Gastroesophageal sphincter (tissue), 4 donors: ENCODE measurements at regions not wholly inside any gene's neighbourhood (a gene's known extent, or its start where the extent isn't known, plus 50 kb on each side); places are given as distances from the start of the nearest gene placed in this dataset.

ENCODE experiments used
- ATAC-seq: fragments of 150-250 bp; one replicate; pipeline ENCODE4 v1.9.1; 2016; ENCODE audit warnings: mild to moderate bottlenecking, moderate library complexity
- H3K27ac ChIP-seq, 4 donors: fragments of 200-600 bp; sonication (generic) in 3 of 4; 1 replicate in 3 of 4; 2 replicates in 1 of 4; pipeline ENCODE4 v1.5.1; 2016 to 2019
- H3K27me3 ChIP-seq: fragments of 200-600 bp; sonication (generic); one replicate; pipeline ENCODE4 v1.5.1; 2019
- H3K36me3 ChIP-seq, 2 donors: fragments of 200-600 bp; sonication (generic); one replicate each; pipeline ENCODE4 v1.5.1; 2019; ENCODE audit warnings: control low read depth in 1 of 2
- H3K4me1 ChIP-seq, 3 donors: fragments of 200-600 bp; sonication (generic); 1 replicate in 2 of 3; 2 replicates in 1 of 3; pipeline ENCODE4 v1.5.1; 2016 to 2019; ENCODE audit warnings: control low read depth in 2 of 3
- H3K4me3 ChIP-seq, 2 donors: fragments of 200-600 bp; sonication (generic); one replicate each; pipeline ENCODE4 v1.5.1; 2019; ENCODE audit warnings: mild to moderate bottlenecking in 1 of 2, moderate library complexity in 1 of 2
- H3K9me3 ChIP-seq, 3 donors: fragments of 200-600 bp; sonication (generic); one replicate each; pipeline ENCODE4 v1.5.1; 2017 to 2019; ENCODE audit warnings: control low read depth in 2 of 3
- EP300 ChIP-seq: sonication (generic); formaldehyde crosslinking; IDR thresholded peaks from one replicate; pipeline ENCODE4 v1.6.1; 2017; ENCODE audit warnings: antibody characterized with exemption, mild to moderate bottlenecking
- POLR2A ChIP-seq, 2 donors: fragments of 450-650 bp; IDR thresholded peaks; one replicate each; pipeline ENCODE4 v1.6.1; 2017; ENCODE audit warnings: antibody characterized with exemption in 2 of 2, mild to moderate bottlenecking in 2 of 2, moderate library complexity in 1 of 2
- POLR2AphosphoS5 ChIP-seq: sonication (generic); formaldehyde crosslinking; IDR thresholded peaks from one replicate; pipeline ENCODE4 v1.6.1; 2017; ENCODE audit warnings: antibody characterized with exemption
- WGBS, 2 donors: methylation state at CpG; one replicate each; pipeline ENCODE4 v1.1.5; 2018; ENCODE audit warnings: low coverage in 1 of 2; 5-methylcytosine and 5-hydroxymethylcytosine counted together
- TF ChIP-seq, protein P1 (sequence below), 4 experiments: fragments of 200-600 bp in 2 of 4; fragments of 450-650 bp in 2 of 4; sonication (generic) in 1 of 4; IDR thresholded peaks; one replicate each; pipeline ENCODE4 v1.5.1; 2017 to 2019; ENCODE audit warnings: antibody characterized with exemption in 4 of 4, mild to moderate bottlenecking in 2 of 4, moderate library complexity in 2 of 4

DNA sequence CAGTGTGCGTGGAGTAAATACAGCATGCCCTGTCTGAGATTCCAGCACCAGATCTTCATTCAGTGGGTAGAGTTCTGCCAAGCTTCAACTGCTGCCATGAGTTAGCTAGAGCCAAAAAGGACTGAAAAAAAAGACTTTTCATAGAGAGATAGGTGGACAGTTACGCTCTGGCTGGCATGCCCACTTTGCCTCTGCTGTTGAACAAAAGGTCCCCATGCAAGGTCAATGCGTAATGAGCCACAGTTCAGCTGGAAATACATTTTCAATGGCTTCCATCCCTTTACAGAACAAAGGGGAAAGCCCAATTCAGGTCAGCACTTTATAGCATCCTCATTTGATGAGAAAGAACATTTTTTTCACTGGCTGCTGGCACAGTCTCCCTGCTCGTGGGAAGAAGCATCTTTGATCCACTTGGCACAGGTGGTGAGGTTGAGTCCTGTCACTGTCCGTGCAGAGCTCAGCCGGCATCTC is 86.9 kb upstream of the ERCC6L2 start:
- Histone ChIP-seq H3K9me3 (no peaks in the 10 kb centered on the region), H3K4me1 (peaks cover 0 to under 1% (median 0%) of the 10 kb centered on the region in 3 donors), H3K4me3 (no peak overlapping the region), H3K27me3 (no peaks in the 10 kb centered on the region), H3K27ac (no peak overlapping the region), H3K36me3 (no peaks in the 10 kb centered on the region)
- no peak for ATAC-seq
- TF ChIP-seq POLR2AphosphoS5 (no peak), EP300 (no peak), POLR2A (IDR thresholded peaks at IDR 0.05) (no peak)
- TF ChIP-seq, protein P1, sequence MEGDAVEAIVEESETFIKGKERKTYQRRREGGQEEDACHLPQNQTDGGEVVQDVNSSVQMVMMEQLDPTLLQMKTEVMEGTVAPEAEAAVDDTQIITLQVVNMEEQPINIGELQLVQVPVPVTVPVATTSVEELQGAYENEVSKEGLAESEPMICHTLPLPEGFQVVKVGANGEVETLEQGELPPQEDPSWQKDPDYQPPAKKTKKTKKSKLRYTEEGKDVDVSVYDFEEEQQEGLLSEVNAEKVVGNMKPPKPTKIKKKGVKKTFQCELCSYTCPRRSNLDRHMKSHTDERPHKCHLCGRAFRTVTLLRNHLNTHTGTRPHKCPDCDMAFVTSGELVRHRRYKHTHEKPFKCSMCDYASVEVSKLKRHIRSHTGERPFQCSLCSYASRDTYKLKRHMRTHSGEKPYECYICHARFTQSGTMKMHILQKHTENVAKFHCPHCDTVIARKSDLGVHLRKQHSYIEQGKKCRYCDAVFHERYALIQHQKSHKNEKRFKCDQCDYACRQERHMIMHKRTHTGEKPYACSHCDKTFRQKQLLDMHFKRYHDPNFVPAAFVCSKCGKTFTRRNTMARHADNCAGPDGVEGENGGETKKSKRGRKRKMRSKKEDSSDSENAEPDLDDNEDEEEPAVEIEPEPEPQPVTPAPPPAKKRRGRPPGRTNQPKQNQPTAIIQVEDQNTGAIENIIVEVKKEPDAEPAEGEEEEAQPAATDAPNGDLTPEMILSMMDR (IDR thresholded peaks at IDR 0.05) = no peak
- WGBS, 2 donors = 52 to 61% methylated on average over 5 of the region's 6 CpGs

DNA sequence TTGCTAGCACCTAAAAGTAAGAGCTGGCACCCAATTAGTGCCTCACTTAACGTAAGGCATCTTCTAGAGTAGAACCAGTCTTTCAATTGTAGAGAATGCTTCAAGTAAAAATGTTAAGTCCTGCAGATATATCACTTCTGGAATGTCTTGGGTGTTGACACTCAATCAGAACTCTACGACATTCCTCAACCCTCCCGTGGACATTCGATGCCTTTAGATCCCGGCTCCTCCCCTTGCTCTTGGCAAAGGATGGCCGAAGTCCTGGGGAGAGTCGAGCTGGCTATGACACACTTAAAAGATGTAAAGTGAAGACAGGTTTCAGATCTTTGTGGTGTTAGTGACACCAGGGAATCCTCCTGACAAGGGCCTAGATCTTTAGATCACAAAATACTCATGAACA is 87.5 kb upstream of the ERCC6L2 start:
- H3K27ac ChIP-seq = no peak overlapping the region
- no peaks in the 10 kb centered on the region for H3K36me3 ChIP-seq
- ATAC-seq = no peak
- TF ChIP-seq POLR2A (IDR thresholded peaks at IDR 0.05) = no peak
- H3K9me3 ChIP-seq = no peaks in the 10 kb centered on the region
- no peaks in the 10 kb centered on the region for H3K27me3 ChIP-seq
- H3K4me1 ChIP-seq = no peaks in the 10 kb centered on the region
- no peak overlapping the region for H3K4me3 ChIP-seq
- WGBS, 2 donors = 86% methylated on average over 5 of the region's 7 CpGs; no CpG with 5 or more reads in 1 of the 2 donors

DNA sequence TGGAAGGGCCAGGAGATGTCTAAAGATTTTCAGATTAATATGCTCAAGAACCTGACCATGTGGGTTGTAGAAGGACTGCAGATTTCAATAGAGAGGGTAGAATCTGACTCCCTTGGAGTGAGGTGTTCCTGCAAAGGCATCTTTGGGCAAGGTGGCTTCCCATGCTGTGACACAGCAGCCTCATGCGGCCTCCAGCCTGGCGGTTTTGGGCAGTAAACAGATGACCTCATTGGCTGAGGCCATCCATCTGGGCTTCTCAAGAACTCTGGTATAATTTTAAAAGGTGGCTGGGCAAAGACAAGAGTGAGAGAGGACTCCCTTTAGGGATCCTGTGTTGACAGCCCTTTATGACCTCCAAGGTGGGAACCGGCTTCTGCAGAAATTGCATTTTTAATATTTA is 90.3 kb upstream of the ERCC6L2 start:
- Histone ChIP-seq H3K4me1 (no peaks in the 10 kb centered on the region), H3K9me3 (no peaks in the 10 kb centered on the region), H3K27me3 (no peaks in the 10 kb centered on the region), H3K27ac (no peak overlapping the region), H3K4me3 (no peak overlapping the region), H3K36me3 (no peaks in the 10 kb centered on the region)
- TF ChIP-seq POLR2AphosphoS5 = no peak
- TF ChIP-seq EP300 = no peak
- TF ChIP-seq POLR2A (IDR thresholded peaks at IDR 0.05) = no peak
- TF ChIP-seq, protein P1 (IDR thresholded peaks at IDR 0.05) = no peak
- ATAC-seq = no peak
- WGBS, 2 donors = 89% methylated on average over 3 of the region's 3 CpGs; no CpG with 5 or more reads in 1 of the 2 donors

DNA sequence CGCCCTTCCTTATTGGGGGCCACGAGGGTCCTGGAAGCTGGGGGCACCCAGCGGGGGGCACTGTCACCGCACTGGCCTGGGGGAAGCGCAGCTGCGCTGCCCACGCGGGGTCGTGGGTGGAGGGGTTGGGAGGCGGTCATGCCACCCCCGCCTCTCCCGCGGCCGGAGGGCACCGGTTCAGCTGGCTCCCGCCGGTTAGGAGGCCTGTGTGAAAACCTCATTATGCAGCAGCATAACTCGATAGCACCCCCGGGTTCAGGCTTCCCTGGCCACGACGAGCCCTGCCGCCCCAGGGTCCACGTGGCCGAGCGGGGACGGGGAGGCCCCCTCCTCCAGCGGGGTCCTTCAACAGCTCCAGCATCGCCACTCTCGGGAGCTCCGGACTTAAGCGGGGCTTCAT is 91.2 kb upstream of the ERCC6L2 start:
- Histone ChIP-seq H3K9me3 (no peaks in the 10 kb centered on the region), H3K27ac (no peak overlapping the region), H3K4me3 (no peak overlapping the region), H3K36me3 (no peaks in the 10 kb centered on the region), H3K27me3 (no peaks in the 10 kb centered on the region), H3K4me1 (no peaks in the 10 kb centered on the region)
- TF ChIP-seq POLR2AphosphoS5 = no peak
- TF ChIP-seq POLR2A (IDR thresholded peaks at IDR 0.05) = no peak
- TF ChIP-seq EP300 = no peak
- TF ChIP-seq, protein P1 (IDR thresholded peaks at IDR 0.05) = no peak
- WGBS, 2 donors = 97 to 100% methylated on average over 6 to 7 of the region's 31 CpGs
- ATAC-seq = no peak

DNA sequence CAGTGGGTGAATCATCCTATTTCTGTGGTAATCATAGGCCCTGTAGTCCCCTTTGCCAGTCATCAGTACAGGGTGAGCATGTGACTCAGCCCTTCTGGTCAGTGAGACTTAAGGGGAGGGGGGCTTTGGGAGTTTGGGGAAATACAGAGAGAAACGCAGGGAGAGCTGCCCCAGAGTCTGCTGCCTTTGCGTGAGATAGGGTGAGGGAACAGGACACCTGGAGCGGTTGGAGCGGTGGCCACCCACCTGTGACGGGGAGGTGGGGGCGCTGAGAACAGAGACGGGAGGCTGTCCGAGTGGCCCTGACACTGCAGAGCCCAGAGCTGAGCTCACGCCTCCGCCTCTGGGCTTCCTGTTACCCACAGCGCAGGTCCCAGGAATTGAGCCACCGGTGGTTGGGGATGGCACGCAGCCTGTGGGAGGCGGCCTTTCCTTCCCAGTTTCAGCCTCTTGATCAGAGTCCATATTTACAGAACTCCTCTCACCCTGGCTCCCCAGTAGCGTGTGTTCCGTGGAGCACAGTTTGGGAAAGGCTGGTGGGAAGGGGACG is 92.0 kb upstream of the ERCC6L2 start:
- no peak overlapping the region for H3K27ac ChIP-seq
- no peaks in the 10 kb centered on the region for H3K4me1 ChIP-seq
- H3K36me3 ChIP-seq = no peaks in the 10 kb centered on the region
- H3K27me3 ChIP-seq = no peaks in the 10 kb centered on the region
- TF ChIP-seq, protein P1 (IDR thresholded peaks at IDR 0.05) = no peak
- TF ChIP-seq EP300 (no peak), POLR2AphosphoS5 (no peak), POLR2A (IDR thresholded peaks at IDR 0.05) (no peak)
- H3K4me3 ChIP-seq = no peak overlapping the region
- H3K9me3 ChIP-seq = no peaks in the 10 kb centered on the region
- ATAC-seq = no peak
- WGBS, 2 donors = 92 to 100% methylated on average over 2 to 10 of the region's 17 CpGs
